ENCODE measurements at regions not wholly inside any gene's neighbourhood (a gene's known extent, or its start where the extent isn't known, plus 50 kb on each side); places are given as distances from the start of the nearest gene placed in this dataset.

GRCh38 chr6:147022041-147022440 lies 182.2 kb upstream of the STXBP5 start:
- no peaks in the 10 kb centered on the region for H3K27me3 ChIP-seq
- no peak overlapping the region for H3K27ac ChIP-seq
- H3K4me1 ChIP-seq, result no peaks in the 10 kb centered on the region
- H3K36me3 ChIP-seq, result no peaks in the 10 kb centered on the region
- 44 to 62% methylated on average over 2 of the region's 2 CpGs for WGBS, 2 donors
- intact Hi-C loops (cut with DNase I), result no loop called here
- TF ChIP-seq POLR2A (IDR thresholded peaks at IDR 0.05) (no peak), CTCF (IDR thresholded peaks at IDR 0.05) (no peak)
- no peak for DNase-seq
- H3K4me3 ChIP-seq, result no peak overlapping the region
- no peaks in the 10 kb centered on the region for H3K9me3 ChIP-seq

- intact Hi-C loops (cut with DNase I), result no loop called here
- Histone ChIP-seq H3K27me3 (no peaks in the 10 kb centered on the region), H3K36me3 (no peaks in the 10 kb centered on the region), H3K9me3 (no peaks in the 10 kb centered on the region), H3K27ac (no peak overlapping the region), H3K4me1 (no peaks in the 10 kb centered on the region), H3K4me3 (no peak overlapping the region)
- DNase-seq, result no peak
- TF ChIP-seq POLR2A (IDR thresholded peaks at IDR 0.05) (no peak), CTCF (IDR thresholded peaks at IDR 0.05) (no peak)
Measured at GRCh38 chr6:147023148-147023547, 181.1 kb upstream of the STXBP5 start.

- Histone ChIP-seq H3K27me3 (no peaks in the 10 kb centered on the region), H3K9me3 (no peaks in the 10 kb centered on the region), H3K4me3 (no peak overlapping the region), H3K27ac (no peak overlapping the region), H3K36me3 (no peaks in the 10 kb centered on the region), H3K4me1 (no peaks in the 10 kb centered on the region)
- TF ChIP-seq POLR2A (IDR thresholded peaks at IDR 0.05) (no peak), CTCF (IDR thresholded peaks at IDR 0.05) (no peak)
- no peak for DNase-seq
- intact Hi-C loops (cut with DNase I), result no loop called here
- 81 to 82% methylated on average over 3 of the region's 3 CpGs for WGBS, 2 donors
Measured at GRCh38 chr6:147023581-147023980, 180.6 kb upstream of the STXBP5 start.

- 89 to 94% methylated on average over 1 of the region's 1 CpG for WGBS, 2 donors
- no peaks in the 10 kb centered on the region for H3K4me1 ChIP-seq
- no peak overlapping the region for H3K4me3 ChIP-seq
- no peak overlapping the region for H3K27ac ChIP-seq
- no peaks in the 10 kb centered on the region for H3K27me3 ChIP-seq
- DNase-seq, result no peak
- H3K9me3 ChIP-seq, result no peaks in the 10 kb centered on the region
- H3K36me3 ChIP-seq, result no peaks in the 10 kb centered on the region
- intact Hi-C loops (cut with DNase I), result no loop called here
- no peak for TF ChIP-seq CTCF (IDR thresholded peaks at IDR 0.05)
- no peak for TF ChIP-seq POLR2A (IDR thresholded peaks at IDR 0.05)
Measured at GRCh38 chr6:147029923-147030322, 174.3 kb upstream of the STXBP5 start.

DNA sequence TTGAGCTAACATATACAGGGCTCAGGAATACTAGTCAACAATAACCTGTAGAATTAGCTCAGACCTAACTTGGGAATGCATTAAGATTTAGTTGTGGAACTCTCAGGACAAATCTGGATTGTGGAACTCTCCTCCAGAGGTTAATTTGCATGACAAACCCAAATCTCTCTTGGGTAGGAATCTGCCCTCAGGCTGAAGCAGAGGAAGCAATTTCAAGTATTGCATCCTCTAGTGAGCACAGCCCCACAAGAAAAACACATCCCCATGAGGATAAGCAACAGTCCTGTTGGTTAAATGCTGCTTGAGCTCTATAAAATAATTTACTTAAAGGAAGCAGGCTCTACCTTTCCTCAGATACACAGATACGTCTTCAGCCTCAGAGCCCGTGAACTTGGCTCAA lies 170.9 kb upstream of the STXBP5 start:
- WGBS, 2 donors, result 33 to 39% methylated on average over 2 of the region's 2 CpGs
- Histone ChIP-seq H3K9me3 (no peaks in the 10 kb centered on the region), H3K4me3 (no peak overlapping the region), H3K27ac (no peak overlapping the region), H3K36me3 (no peaks in the 10 kb centered on the region), H3K27me3 (no peaks in the 10 kb centered on the region), H3K4me1 (no peaks in the 10 kb centered on the region)
- TF ChIP-seq CTCF (IDR thresholded peaks at IDR 0.05) (no peak), POLR2A (IDR thresholded peaks at IDR 0.05) (no peak)
- no peak for DNase-seq
- intact Hi-C loops (cut with DNase I), result no loop called here

Data from esophagus squamous epithelium (tissue), 5 donors.